ENCODE measurements at regions not wholly inside any gene's neighbourhood (a gene's known extent, or its start where the extent isn't known, plus 50 kb on each side); places are given as distances from the start of the nearest gene placed in this dataset.

GRCh38 chr12:126570566-126570965 lies 1505.3 kb downstream of the AACS start (continued):
- no peak for TF ChIP-seq CHD4 (IDR thresholded peaks at IDR 0.05)
- TF ChIP-seq IKZF1 (conservative IDR thresholded peaks at IDR 0.05): no peak
- TF ChIP-seq IRF4 (IDR thresholded peaks at IDR 0.05; ENCODE audit: low read depth, low read length): no peak
- TF ChIP-seq BCL11A (IDR thresholded peaks at IDR 0.05; ENCODE audit: low read depth, low read length): no peak
- TF ChIP-seq TCF12 (IDR thresholded peaks at IDR 0.05; ENCODE audit: low read depth, low read length): no peak
- TF ChIP-seq RELA (IDR thresholded peaks at IDR 0.05; ENCODE audit: borderline replicate concordance, partially characterized antibody): no peak
- no peak for TF ChIP-seq MTA3 (IDR thresholded peaks at IDR 0.05; ENCODE audit: borderline replicate concordance, low read length)
- TF ChIP-seq ZNF274 (IDR thresholded peaks at IDR 0.05; ENCODE audit: insufficient read depth, insufficient read length): no peak

- ATAC-seq (no peak), FAIRE-seq (no peak), DNase-seq (ENCODE audit: low read depth, low spot score) (no peak)
- SMC1A ChIA-PET (ENCODE audit: uncharacterized antibody, unreplicated experiment): no interaction called here
- no peaks in the 10 kb centered on the region for H3K79me2 ChIP-seq (ENCODE audit: control insufficient read depth, insufficient read depth, low read length)
- TF ChIP-seq NFYA (IDR thresholded peaks at IDR 0.05; ENCODE audit: borderline replicate concordance, low read depth, low read length): no peak
- TF ChIP-seq FOXM1 (IDR thresholded peaks at IDR 0.05; ENCODE audit: low read depth, low read length): no peak
- no peak for TF ChIP-seq STAT3 (IDR thresholded peaks at IDR 0.05; ENCODE audit: low read depth, low read length)
- TF ChIP-seq KLF5 (IDR thresholded peaks at IDR 0.05; ENCODE audit: partially characterized antibody): no peak
- TF ChIP-seq HDGF (IDR thresholded peaks at IDR 0.05): no peak
- TF ChIP-seq KAT2A (conservative IDR thresholded peaks at IDR 0.05; ENCODE audit: control insufficient read depth, low read depth, low read length): no peak
- no peak for TF ChIP-seq SRF (IDR thresholded peaks at IDR 0.05; ENCODE audit: low read depth in 2 of 2, low read length in 2 of 2)
- TF ChIP-seq NR2C2 (IDR thresholded peaks at IDR 0.05; ENCODE audit: borderline replicate concordance, control insufficient read depth, insufficient read length, low read depth): no peak
- no peak for TF ChIP-seq YBX1 (IDR thresholded peaks at IDR 0.05)
- TF ChIP-seq PBX3 (IDR thresholded peaks at IDR 0.05; ENCODE audit: insufficient replicate concordance, low read depth, low read length): no peak
- TF ChIP-seq KDM1A (IDR thresholded peaks at IDR 0.05; ENCODE audit: borderline replicate concordance): no peak
- intact Hi-C loops (cut with micrococcal nuclease; ENCODE audit: unreplicated experiment) (no loop called here), in situ Hi-C loops (cut with MboI) (no loop called here)
- CTCF ChIA-PET: no interaction called here
- no peaks in the 10 kb centered on the region for H3K36me3 ChIP-seq (ENCODE audit: control insufficient read depth in 2 of 2, insufficient read depth in 2 of 2, low read length in 1 of 2)
- H2AFZ ChIP-seq (ENCODE audit: control insufficient read depth, low read depth, low read length): no peak overlapping the region
- no peaks in the 10 kb centered on the region for H3K27me3 ChIP-seq (replicated peaks in 1 of 2; ENCODE audit: control insufficient read depth in 2 of 2, insufficient read depth in 2 of 2, low read length in 1 of 2)
- no peaks in the 10 kb centered on the region for H4K20me1 ChIP-seq (ENCODE audit: control insufficient read depth, insufficient read depth)
- no peak overlapping the region for H3K27ac ChIP-seq (ENCODE audit: control insufficient read depth, insufficient read depth)
- H3K9me3 ChIP-seq (replicated peaks; ENCODE audit: control insufficient read depth, insufficient read depth, low read length): no peaks in the 10 kb centered on the region; the same call in 2 of the 3 replicates
- RAD21 ChIA-PET (ENCODE audit: unreplicated experiment): no interaction called here
- H3K9ac ChIP-seq (ENCODE audit: control insufficient read depth, insufficient read depth, low read length): no peak overlapping the region
- POLR2A ChIA-PET: no interaction called here
- H3K4me1 ChIP-seq (ENCODE audit: control insufficient read depth, insufficient read depth, low read length): no peaks in the 10 kb centered on the region
- BruUV-seq (replicated peaks): no TSS peak
- H3K4me3 ChIP-seq: no peak overlapping the region
- no peak overlapping the region for H3K4me2 ChIP-seq (ENCODE audit: control insufficient read depth, insufficient read depth)
These were observed 1506.9 kb downstream of the AACS start for GRCh38 chr12:126572170-126572569.
